GM12878 (cell line): ENCODE measurements at regions not wholly inside any gene's neighbourhood (a gene's known extent, or its start where the extent isn't known, plus 50 kb on each side); places are given as distances from the start of the nearest gene placed in this dataset.

Source experiments
- ATAC-seq: fragments of 200-7000 bp; cut with Tn5 transposase; 3 replicates; pipeline ENCODE4 v1.9.1; 2020; ENCODE audit warnings: mild to moderate bottlenecking, moderate library complexity
- BruUV-seq: library from RNA; stranded (reverse); fragments of 400-500 nt; replicated peaks from 2 replicates; lab custom pipeline; 2021; lab: Mats Ljungman, UMichigan
- CTCF ChIA-PET: fragments of 300-600 bp; sonication (Branson Sonifier 250); formaldehyde crosslinking; extraction: SDS; loops from one replicate; lab custom pipeline; 2021; ENCODE audit warnings: inconsistent platforms; lab: Yijun Ruan, JAX
- POLR2A ChIA-PET: fragments of 350-600 bp; formaldehyde crosslinking; extraction: SDS; loops from one replicate; lab custom pipeline; 2021; ENCODE audit warnings: inconsistent platforms; lab: Charles Lee
- RAD21 ChIA-PET: fragments of 300-600 bp; sonication (Branson Sonifier 250); formaldehyde crosslinking; loops from one replicate; lab custom pipeline; 2023; ENCODE audit warnings: antibody characterized with exemption; ENCODE audit not compliant: unreplicated experiment; lab: Charles Lee
- SMC1A ChIA-PET: fragments of 300-600 bp; sonication (Branson Sonifier 250); formaldehyde crosslinking; loops from one replicate; lab custom pipeline; 2023; ENCODE audit not compliant: unreplicated experiment, uncharacterized antibody; lab: Charles Lee
- DNase-seq: peaks from one replicate; pipeline ENCODE4 v3.0.0-alpha.2; 2011; ENCODE audit warnings: low read depth, low spot score
- FAIRE-seq: peaks from 3 replicates; lab custom pipeline; 2011; peaks lifted over from hg19 to GRCh38; lab: Jason Lieb, UNC
- H2AFZ ChIP-seq: 2 replicates; pipeline ENCODE4 v1.6.0; 2011; ENCODE audit warnings: low read depth, low read length, control low read depth; ENCODE audit not compliant: control insufficient read depth
- H3K27ac ChIP-seq: 2 replicates; pipeline ENCODE4 v1.5.1; 2011; ENCODE audit warnings: control low read depth; ENCODE audit not compliant: control insufficient read depth, insufficient read depth
- H3K27me3 ChIP-seq, 2 experiments: replicated peaks in 1 of 2; 2 replicates each; pipeline versions ENCODE4 v1.6.0 to v1.6.1; 2011; ENCODE audit warnings: low read length in 1 of 2; ENCODE audit not compliant: control insufficient read depth in 2 of 2, insufficient read depth in 2 of 2
- H3K36me3 ChIP-seq, 2 experiments: 2 replicates each; pipeline ENCODE4 v1.5.1; 2011; ENCODE audit warnings: low read length in 1 of 2; ENCODE audit not compliant: control insufficient read depth in 2 of 2, insufficient read depth in 2 of 2
- H3K4me1 ChIP-seq: 2 replicates; pipeline ENCODE4 v1.6.1; 2011; ENCODE audit warnings: mild to moderate bottlenecking, low read length, moderate library complexity, mixed read lengths; ENCODE audit not compliant: control insufficient read depth, insufficient read depth
- H3K4me2 ChIP-seq: 2 replicates; pipeline ENCODE4 v1.6.0; 2011; ENCODE audit warnings: control low read depth; ENCODE audit not compliant: control insufficient read depth, insufficient read depth
- H3K4me3 ChIP-seq: fragments of 200-600 bp; sonication (generic); 2 replicates; pipeline ENCODE4 v1.5.1; 2016
- H3K79me2 ChIP-seq: 2 replicates; pipeline ENCODE4 v1.6.0; 2011; ENCODE audit warnings: low read length; ENCODE audit not compliant: control insufficient read depth, insufficient read depth
- H3K9ac ChIP-seq: 2 replicates; pipeline ENCODE4 v1.8.0; 2011; ENCODE audit warnings: low read length, control low read depth, mixed read lengths; ENCODE audit not compliant: control insufficient read depth, insufficient read depth
- H3K9me3 ChIP-seq: replicated peaks from 3 replicates; pipeline ENCODE4 v1.5.1; 2011; ENCODE audit warnings: mild to moderate bottlenecking, low read length; ENCODE audit not compliant: control insufficient read depth, insufficient read depth
- H4K20me1 ChIP-seq: 2 replicates; pipeline ENCODE4 v1.6.0; 2011; ENCODE audit not compliant: control insufficient read depth, insufficient read depth
- CHD4 ChIP-seq: fragments of 200-600 bp; sonication (generic); IDR thresholded peaks from 2 replicates; pipeline ENCODE4 v1.6.1; 2016; ENCODE audit warnings: mild to moderate bottlenecking
- LARP7 ChIP-seq: fragments of 450-650 bp; IDR thresholded peaks from 2 replicates; pipeline ENCODE4 v1.6.1; 2017; ENCODE audit warnings: mild to moderate bottlenecking
- MEF2B ChIP-seq: fragments of 450-650 bp; IDR thresholded peaks from 2 replicates; pipeline ENCODE4 v1.6.1; 2018; ENCODE audit warnings: mild to moderate bottlenecking, moderate library complexity; ENCODE audit not compliant: partially characterized antibody, poor library complexity, severe bottlenecking
- NFYA ChIP-seq: IDR thresholded peaks from 2 replicates; pipeline ENCODE4 v1.6.1; 2011; ENCODE audit warnings: low read depth, mild to moderate bottlenecking, low read length, improper control_type of control experiment, borderline replicate concordance
- NR2C1 ChIP-seq: fragments of 450-650 bp; IDR thresholded peaks from 2 replicates; pipeline ENCODE4 v1.6.1; 2017; ENCODE audit warnings: antibody characterized with exemption, mild to moderate bottlenecking, moderate library complexity
- NR2F1 ChIP-seq: fragments of 450-650 bp; conservative IDR thresholded peaks from 2 replicates; pipeline ENCODE4 v1.6.1; 2017; ENCODE audit warnings: mild to moderate bottlenecking
- POLR2AphosphoS2 ChIP-seq: IDR thresholded peaks from 2 replicates; pipeline ENCODE4 v1.6.1; 2011; ENCODE audit warnings: low read depth, mild to moderate bottlenecking, low read length, improper control_type of control experiment, moderate library complexity
- POLR2AphosphoS5 ChIP-seq: IDR thresholded peaks from 2 replicates; pipeline ENCODE4 v1.6.1; 2011; ENCODE audit warnings: mild to moderate bottlenecking, low read length, inconsistent platforms
- RB1 ChIP-seq: fragments of 450-650 bp; formaldehyde crosslinking; IDR thresholded peaks from 2 replicates; pipeline ENCODE4 v1.6.1; 2017; ENCODE audit warnings: mild to moderate bottlenecking, borderline replicate concordance
- SREBF1 ChIP-seq: IDR thresholded peaks from 2 replicates; pipeline ENCODE4 v1.6.1; 2012; ENCODE audit warnings: mild to moderate bottlenecking, low read length
- SUPT20H ChIP-seq: IDR thresholded peaks from 2 replicates; pipeline ENCODE4 v1.6.1; 2011; ENCODE audit warnings: low read depth, mild to moderate bottlenecking, low read length, moderate library complexity, borderline replicate concordance; ENCODE audit not compliant: control insufficient read depth
- ZNF24 ChIP-seq: fragments of 450-650 bp; IDR thresholded peaks from 2 replicates; pipeline ENCODE4 v1.6.1; 2017; ENCODE audit warnings: antibody characterized with exemption, mild to moderate bottlenecking
- WGBS: methylation state at CpG from one replicate; pipeline ENCODE4 v1.1.6; 2016; ENCODE audit warnings: low lambda C conversion rate; ENCODE audit not compliant: insufficient replicate concordance, insufficient coverage; ENCODE audit errors: missing lambda C conversion rate; 5-methylcytosine and 5-hydroxymethylcytosine counted together
- in situ Hi-C: fragments of 300-500 bp; cut with MboI; formaldehyde crosslinking; loops from 9 replicates; pipeline ENCODE4 v1.14.3; 2018; ENCODE audit warnings: mixed read lengths
- intact Hi-C: fragments of 100-400 bp; cut with micrococcal nuclease; formaldehyde crosslinking; loops from one replicate; pipeline ENCODE4 v1.14.2; 2022; ENCODE audit not compliant: unreplicated experiment
- TF ChIP-seq, protein P1 (sequence below): fragments of 150-350 bp; IDR thresholded peaks from 2 replicates; pipeline ENCODE4 v1.6.1; 2016; ENCODE audit warnings: low read depth, low read length
- TF ChIP-seq, protein P2 (sequence below): IDR thresholded peaks from 2 replicates; pipeline ENCODE4 v1.6.1; 2012; ENCODE audit warnings: mild to moderate bottlenecking, low read depth, low read length
- TF ChIP-seq, protein P3 (sequence below): fragments of 450-650 bp; IDR thresholded peaks from 2 replicates; pipeline ENCODE4 v1.6.1; 2018; ENCODE audit warnings: mild to moderate bottlenecking, low read depth, moderate library complexity; ENCODE audit not compliant: partially characterized antibody

DNA sequence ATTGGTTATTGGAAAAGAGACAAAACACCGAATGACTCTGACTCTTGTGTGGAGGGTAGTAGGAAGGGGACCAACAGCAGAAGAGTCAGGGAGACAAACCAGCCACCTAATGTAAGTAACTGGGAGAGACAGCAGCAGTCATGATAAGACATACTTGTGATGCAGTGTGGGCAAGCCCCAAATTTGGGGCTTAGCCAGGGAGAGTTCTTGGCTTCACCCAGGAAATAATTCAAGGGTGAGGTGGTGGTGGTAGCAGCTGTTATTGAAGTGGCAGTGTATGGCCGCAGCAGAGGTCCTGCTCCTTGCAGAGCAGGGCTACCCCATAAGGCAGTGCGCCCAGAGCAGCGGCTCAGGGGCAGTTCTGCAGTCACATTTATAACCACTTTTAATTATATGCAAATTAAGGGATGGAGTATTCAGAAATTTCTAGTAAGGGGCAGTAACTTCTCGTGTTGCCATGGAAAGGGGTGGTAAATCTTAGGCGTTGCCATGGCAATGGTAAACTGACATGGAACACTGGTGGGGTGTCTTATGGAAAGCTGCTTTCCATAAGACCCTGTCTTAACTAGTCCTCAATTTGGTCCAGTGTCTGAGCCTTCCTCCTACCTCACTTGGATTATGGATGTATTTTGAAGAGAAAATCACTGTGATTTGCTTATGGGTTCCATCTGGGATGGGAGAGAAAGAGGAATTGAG is 317.1 kb downstream of the PHKB start:
- no peak for DNase-seq
- no peak for FAIRE-seq
- Histone ChIP-seq H3K4me1 (peaks cover 4% of the 10 kb centered on the region; the same call in 1 of the 2 replicates), H2AFZ (no peak overlapping the region), H3K4me3 (no peak overlapping the region), H4K20me1 (no peaks in the 10 kb centered on the region), H3K27ac (no peak overlapping the region), H3K9ac (no peak overlapping the region), H3K4me2 (no peak overlapping the region), H3K36me3 (no peaks in the 10 kb centered on the region), H3K27me3 (no peaks in the 10 kb centered on the region), H3K79me2 (no peaks in the 10 kb centered on the region), H3K9me3 (no peaks in the 10 kb centered on the region)
- in situ Hi-C loops = no loop called here
- ChIA-PET RAD21 (no interaction called here), POLR2A (interaction anchor here (0.5 kb wide), 1 partner anchor 70 kb away, joined by 3 read pairs; no protein-coding TSS in a partner anchor), SMC1A (no interaction called here), CTCF (no interaction called here)
- intact Hi-C loops = no loop called here
- BruUV-seq = no TSS peak
- ATAC-seq = no peak
- WGBS = 50% methylated on average over 6 of the region's 6 CpGs
- TF ChIP-seq MEF2B = no peak
- TF ChIP-seq ZNF24 = no peak
- no peak for TF ChIP-seq NFYA
- TF ChIP-seq, protein P1, sequence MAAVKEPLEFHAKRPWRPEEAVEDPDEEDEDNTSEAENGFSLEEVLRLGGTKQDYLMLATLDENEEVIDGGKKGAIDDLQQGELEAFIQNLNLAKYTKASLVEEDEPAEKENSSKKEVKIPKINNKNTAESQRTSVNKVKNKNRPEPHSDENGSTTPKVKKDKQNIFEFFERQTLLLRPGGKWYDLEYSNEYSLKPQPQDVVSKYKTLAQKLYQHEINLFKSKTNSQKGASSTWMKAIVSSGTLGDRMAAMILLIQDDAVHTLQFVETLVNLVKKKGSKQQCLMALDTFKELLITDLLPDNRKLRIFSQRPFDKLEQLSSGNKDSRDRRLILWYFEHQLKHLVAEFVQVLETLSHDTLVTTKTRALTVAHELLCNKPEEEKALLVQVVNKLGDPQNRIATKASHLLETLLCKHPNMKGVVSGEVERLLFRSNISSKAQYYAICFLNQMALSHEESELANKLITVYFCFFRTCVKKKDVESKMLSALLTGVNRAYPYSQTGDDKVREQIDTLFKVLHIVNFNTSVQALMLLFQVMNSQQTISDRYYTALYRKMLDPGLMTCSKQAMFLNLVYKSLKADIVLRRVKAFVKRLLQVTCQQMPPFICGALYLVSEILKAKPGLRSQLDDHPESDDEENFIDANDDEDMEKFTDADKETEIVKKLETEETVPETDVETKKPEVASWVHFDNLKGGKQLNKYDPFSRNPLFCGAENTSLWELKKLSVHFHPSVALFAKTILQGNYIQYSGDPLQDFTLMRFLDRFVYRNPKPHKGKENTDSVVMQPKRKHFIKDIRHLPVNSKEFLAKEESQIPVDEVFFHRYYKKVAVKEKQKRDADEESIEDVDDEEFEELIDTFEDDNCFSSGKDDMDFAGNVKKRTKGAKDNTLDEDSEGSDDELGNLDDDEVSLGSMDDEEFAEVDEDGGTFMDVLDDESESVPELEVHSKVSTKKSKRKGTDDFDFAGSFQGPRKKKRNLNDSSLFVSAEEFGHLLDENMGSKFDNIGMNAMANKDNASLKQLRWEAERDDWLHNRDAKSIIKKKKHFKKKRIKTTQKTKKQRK = no peak
- TF ChIP-seq LARP7 = no peak
- TF ChIP-seq, protein P2, sequence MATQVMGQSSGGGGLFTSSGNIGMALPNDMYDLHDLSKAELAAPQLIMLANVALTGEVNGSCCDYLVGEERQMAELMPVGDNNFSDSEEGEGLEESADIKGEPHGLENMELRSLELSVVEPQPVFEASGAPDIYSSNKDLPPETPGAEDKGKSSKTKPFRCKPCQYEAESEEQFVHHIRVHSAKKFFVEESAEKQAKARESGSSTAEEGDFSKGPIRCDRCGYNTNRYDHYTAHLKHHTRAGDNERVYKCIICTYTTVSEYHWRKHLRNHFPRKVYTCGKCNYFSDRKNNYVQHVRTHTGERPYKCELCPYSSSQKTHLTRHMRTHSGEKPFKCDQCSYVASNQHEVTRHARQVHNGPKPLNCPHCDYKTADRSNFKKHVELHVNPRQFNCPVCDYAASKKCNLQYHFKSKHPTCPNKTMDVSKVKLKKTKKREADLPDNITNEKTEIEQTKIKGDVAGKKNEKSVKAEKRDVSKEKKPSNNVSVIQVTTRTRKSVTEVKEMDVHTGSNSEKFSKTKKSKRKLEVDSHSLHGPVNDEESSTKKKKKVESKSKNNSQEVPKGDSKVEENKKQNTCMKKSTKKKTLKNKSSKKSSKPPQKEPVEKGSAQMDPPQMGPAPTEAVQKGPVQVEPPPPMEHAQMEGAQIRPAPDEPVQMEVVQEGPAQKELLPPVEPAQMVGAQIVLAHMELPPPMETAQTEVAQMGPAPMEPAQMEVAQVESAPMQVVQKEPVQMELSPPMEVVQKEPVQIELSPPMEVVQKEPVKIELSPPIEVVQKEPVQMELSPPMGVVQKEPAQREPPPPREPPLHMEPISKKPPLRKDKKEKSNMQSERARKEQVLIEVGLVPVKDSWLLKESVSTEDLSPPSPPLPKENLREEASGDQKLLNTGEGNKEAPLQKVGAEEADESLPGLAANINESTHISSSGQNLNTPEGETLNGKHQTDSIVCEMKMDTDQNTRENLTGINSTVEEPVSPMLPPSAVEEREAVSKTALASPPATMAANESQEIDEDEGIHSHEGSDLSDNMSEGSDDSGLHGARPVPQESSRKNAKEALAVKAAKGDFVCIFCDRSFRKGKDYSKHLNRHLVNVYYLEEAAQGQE = no peak
- no peak for TF ChIP-seq SREBF1
- no peak for TF ChIP-seq SUPT20H
- TF ChIP-seq NR2F1 = no peak
- no peak for TF ChIP-seq POLR2AphosphoS2
- no peak for TF ChIP-seq NR2C1
- no peak for TF ChIP-seq CHD4
- no peak for TF ChIP-seq RB1
- no peak for TF ChIP-seq POLR2AphosphoS5
- TF ChIP-seq, protein P3, sequence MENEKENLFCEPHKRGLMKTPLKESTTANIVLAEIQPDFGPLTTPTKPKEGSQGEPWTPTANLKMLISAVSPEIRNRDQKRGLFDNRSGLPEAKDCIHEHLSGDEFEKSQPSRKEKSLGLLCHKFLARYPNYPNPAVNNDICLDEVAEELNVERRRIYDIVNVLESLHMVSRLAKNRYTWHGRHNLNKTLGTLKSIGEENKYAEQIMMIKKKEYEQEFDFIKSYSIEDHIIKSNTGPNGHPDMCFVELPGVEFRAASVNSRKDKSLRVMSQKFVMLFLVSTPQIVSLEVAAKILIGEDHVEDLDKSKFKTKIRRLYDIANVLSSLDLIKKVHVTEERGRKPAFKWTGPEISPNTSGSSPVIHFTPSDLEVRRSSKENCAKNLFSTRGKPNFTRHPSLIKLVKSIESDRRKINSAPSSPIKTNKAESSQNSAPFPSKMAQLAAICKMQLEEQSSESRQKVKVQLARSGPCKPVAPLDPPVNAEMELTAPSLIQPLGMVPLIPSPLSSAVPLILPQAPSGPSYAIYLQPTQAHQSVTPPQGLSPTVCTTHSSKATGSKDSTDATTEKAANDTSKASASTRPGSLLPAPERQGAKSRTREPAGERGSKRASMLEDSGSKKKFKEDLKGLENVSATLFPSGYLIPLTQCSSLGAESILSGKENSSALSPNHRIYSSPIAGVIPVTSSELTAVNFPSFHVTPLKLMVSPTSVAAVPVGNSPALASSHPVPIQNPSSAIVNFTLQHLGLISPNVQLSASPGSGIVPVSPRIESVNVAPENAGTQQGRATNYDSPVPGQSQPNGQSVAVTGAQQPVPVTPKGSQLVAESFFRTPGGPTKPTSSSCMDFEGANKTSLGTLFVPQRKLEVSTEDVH = no peak
